Lower lobe of right lung (tissue), 2 donors: ENCODE measurements at regions not wholly inside any gene's neighbourhood (a gene's known extent, or its start where the extent isn't known, plus 50 kb on each side); places are given as distances from the start of the nearest gene placed in this dataset.
A peak's percentile ranks its signal among the peaks of the same experiment; 100 is the strongest.

Source experiments
- ATAC-seq, 2 donors: fragments of 200-7000 bp; cut with Tn5 transposase; one replicate each; pipeline ENCODE4 v1.9.1; 2020 to 2022; ENCODE audit warnings: mild to moderate bottlenecking in 2 of 2, moderate library complexity in 2 of 2
- DNase-seq: peaks from one replicate; pipeline ENCODE4 v3.0.0-alpha.2; 2020
- H3K27ac ChIP-seq: fragments of 200-600 bp; one replicate; pipeline ENCODE4 v1.8.0; 2022
- H3K27me3 ChIP-seq: fragments of 200-600 bp; one replicate; pipeline ENCODE4 v1.8.0; 2022; ENCODE audit warnings: low read depth
- H3K36me3 ChIP-seq: fragments of 200-600 bp; one replicate; pipeline ENCODE4 v1.8.0; 2022; ENCODE audit warnings: mild to moderate bottlenecking
- H3K4me1 ChIP-seq: fragments of 200-600 bp; one replicate; pipeline ENCODE4 v1.8.0; 2022
- H3K4me3 ChIP-seq: fragments of 200-600 bp; one replicate; pipeline ENCODE4 v1.8.0; 2022; ENCODE audit warnings: mild to moderate bottlenecking
- H3K9me3 ChIP-seq: fragments of 200-600 bp; one replicate; pipeline ENCODE4 v1.8.0; 2022
- intact Hi-C: fragments of 100-400 bp; cut with DNase I; formaldehyde crosslinking; loops from one replicate; pipeline ENCODE4 v1.11.0; 2022
- TF ChIP-seq, protein P1 (sequence below): fragments of 200-600 bp; IDR thresholded peaks from one replicate; pipeline ENCODE4 v1.8.0; 2022; ENCODE audit warnings: antibody characterized with exemption, mild to moderate bottlenecking
- donor health status: DM: no; HTN: yes; CAD: no; lungs with severe emphysema.

DNA sequence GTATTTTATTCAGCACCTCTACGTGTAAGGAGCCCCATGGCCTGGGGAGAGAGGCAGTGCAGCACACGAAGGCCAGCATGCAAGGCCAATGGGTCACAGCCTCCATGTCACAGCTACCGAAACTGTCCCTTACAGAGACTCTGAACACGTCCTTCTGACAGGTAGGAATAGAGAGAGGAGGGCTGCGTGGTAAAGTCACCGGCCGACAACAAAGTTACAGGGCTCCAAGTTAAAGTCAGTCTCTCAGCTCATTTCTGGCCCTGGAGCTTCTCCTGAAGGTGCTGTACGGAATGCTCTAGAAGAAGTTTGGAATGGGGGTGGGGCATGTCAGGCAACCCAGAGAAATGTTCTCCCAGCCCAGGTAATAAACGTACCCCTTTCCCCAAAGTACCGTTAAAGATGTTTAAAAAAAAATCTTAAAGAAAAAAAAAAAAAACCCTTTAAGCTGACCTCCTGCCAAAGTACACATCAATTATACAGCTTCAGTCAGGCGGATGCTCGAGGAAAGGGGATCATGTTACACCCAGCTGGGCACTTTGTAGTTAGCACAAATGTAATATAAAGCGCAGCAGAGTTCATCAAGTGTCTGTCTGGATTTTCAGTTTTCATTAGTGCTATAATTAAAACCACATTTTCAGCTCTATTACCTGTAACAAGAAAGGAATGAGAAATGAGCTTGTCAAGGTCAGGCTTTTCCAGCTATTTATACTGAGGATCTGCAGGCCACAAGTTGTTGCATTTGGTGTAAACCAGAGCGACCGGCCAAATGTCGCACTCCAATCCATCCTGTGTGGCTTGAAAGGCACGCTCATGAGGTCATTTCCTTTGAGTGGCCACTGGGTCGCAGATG lies 53.3 kb upstream of the CDKN3 start:
- Histone ChIP-seq H3K27me3 (no peaks in the 10 kb centered on the region), H3K27ac (no peak overlapping the region), H3K4me3 (no peak overlapping the region), H3K9me3 (no peaks in the 10 kb centered on the region), H3K36me3 (no peaks in the 10 kb centered on the region), H3K4me1 (no peaks in the 10 kb centered on the region)
- DNase-seq: no peak
- ATAC-seq: peak; percentile 33 to 56
- intact Hi-C loops: no loop called here
- TF ChIP-seq, protein P1, sequence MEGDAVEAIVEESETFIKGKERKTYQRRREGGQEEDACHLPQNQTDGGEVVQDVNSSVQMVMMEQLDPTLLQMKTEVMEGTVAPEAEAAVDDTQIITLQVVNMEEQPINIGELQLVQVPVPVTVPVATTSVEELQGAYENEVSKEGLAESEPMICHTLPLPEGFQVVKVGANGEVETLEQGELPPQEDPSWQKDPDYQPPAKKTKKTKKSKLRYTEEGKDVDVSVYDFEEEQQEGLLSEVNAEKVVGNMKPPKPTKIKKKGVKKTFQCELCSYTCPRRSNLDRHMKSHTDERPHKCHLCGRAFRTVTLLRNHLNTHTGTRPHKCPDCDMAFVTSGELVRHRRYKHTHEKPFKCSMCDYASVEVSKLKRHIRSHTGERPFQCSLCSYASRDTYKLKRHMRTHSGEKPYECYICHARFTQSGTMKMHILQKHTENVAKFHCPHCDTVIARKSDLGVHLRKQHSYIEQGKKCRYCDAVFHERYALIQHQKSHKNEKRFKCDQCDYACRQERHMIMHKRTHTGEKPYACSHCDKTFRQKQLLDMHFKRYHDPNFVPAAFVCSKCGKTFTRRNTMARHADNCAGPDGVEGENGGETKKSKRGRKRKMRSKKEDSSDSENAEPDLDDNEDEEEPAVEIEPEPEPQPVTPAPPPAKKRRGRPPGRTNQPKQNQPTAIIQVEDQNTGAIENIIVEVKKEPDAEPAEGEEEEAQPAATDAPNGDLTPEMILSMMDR: no peak

DNA sequence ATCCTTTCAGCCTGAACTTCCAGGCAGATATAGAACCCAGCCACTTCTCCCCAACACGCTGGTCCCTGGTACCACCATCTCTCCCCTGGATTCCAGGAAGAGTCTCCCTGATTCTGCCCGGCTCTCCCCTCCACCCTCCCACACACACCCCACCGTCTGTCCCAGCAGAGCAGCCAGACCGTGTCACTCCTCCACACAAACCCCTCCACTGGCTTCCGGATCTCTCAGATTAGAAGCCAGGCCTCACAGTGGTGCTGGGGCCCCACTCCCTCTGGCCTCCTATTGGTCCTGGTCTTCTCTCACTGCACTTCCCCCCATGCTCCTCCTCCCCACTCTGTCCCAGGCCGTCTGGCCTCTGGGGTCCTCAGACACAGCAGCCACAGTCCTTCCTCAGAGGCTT lies 52.4 kb upstream of the CDKN3 start:
- H3K4me3 ChIP-seq: no peak overlapping the region
- H3K36me3 ChIP-seq: no peaks in the 10 kb centered on the region
- no peak overlapping the region for H3K27ac ChIP-seq
- TF ChIP-seq, protein P1: no peak
- no peak for DNase-seq
- intact Hi-C loops: no loop called here
- no peaks in the 10 kb centered on the region for H3K4me1 ChIP-seq
- ATAC-seq: no peak
- H3K27me3 ChIP-seq: peaks cover 6% of the 10 kb centered on the region
- no peaks in the 10 kb centered on the region for H3K9me3 ChIP-seq

DNA sequence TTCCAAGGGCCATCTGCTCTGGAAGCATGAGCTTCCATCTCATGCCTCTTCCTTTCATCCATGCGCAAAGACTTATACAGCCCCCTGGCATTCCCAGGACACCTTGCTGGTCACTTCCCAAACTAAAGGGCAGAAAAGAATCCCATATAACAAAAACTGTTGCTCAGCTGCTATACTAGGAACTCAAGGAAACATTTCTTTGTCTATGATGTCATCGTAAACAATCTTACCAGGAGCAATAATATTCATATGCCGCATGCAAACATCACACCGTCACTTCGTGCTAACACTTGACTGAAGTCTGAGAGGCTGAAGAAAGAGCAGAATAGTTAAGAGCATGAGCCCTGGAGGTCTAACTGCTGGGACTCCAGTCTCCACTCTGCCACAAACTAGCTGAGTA lies 50.5 kb upstream of the CDKN3 start:
- TF ChIP-seq, protein P1: no peak
- Histone ChIP-seq H3K4me3 (no peak overlapping the region), H3K27ac (no peak overlapping the region), H3K4me1 (no peaks in the 10 kb centered on the region), H3K9me3 (no peaks in the 10 kb centered on the region), H3K36me3 (no peaks in the 10 kb centered on the region), H3K27me3 (peaks cover 8% of the 10 kb centered on the region)
- no peak for ATAC-seq
- DNase-seq: no peak
- intact Hi-C loops: no loop called here
